Neuron (in vitro differentiated cells): ENCODE measurements at regions not wholly inside any gene's neighbourhood (a gene's known extent, or its start where the extent isn't known, plus 50 kb on each side); places are given as distances from the start of the nearest gene placed in this dataset.
"Not testable (repeated sequence)": the region's sequence is repeated elsewhere in the genome, so short reads cannot be mapped to it uniquely, and the experiment has no call there.

Source experiments
- H2AFZ ChIP-seq: one replicate; pipeline ENCODE4 v1.6.1; 2013; ENCODE audit warnings: low read depth, mild to moderate bottlenecking, inconsistent platforms, low read length, moderate library complexity
- H3K27me3 ChIP-seq: one replicate; pipeline ENCODE4 v1.6.1; 2013; ENCODE audit warnings: low read length; ENCODE audit not compliant: insufficient read depth
- H3K36me3 ChIP-seq: one replicate; pipeline ENCODE4 v1.6.1; 2013; ENCODE audit warnings: low read length; ENCODE audit not compliant: insufficient read depth
- H3K4me1 ChIP-seq: one replicate; pipeline ENCODE4 v1.6.1; 2013; ENCODE audit warnings: low read length; ENCODE audit not compliant: insufficient read depth
- H3K4me3 ChIP-seq: 2 replicates; pipeline ENCODE4 v1.5.1; 2013; ENCODE audit warnings: mild to moderate bottlenecking, low read length, moderate library complexity
- H3K9me3 ChIP-seq: one replicate; pipeline ENCODE4 v1.6.1; 2013; ENCODE audit warnings: low read length

DNA sequence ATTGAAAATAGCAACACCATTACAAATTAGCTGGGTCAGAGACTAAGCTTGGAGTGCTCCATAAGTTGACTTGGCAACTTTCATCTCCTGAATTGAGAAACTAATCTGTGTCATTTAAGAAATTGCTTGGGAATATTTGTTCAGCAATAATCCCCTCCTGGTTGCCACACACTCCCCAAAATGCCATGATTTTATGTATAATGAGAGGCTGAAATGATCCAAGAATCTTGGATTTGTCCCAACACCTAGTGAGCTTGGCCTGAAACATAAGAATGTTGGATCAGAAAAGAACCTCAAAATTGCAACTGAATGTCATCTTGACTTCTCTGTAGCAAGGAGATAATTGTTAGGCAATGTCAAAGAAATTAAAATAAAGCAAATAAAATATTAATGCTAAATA lies 805.9 kb upstream of the ADAMTS5 start:
- no peak overlapping the region for H3K4me3 ChIP-seq

DNA sequence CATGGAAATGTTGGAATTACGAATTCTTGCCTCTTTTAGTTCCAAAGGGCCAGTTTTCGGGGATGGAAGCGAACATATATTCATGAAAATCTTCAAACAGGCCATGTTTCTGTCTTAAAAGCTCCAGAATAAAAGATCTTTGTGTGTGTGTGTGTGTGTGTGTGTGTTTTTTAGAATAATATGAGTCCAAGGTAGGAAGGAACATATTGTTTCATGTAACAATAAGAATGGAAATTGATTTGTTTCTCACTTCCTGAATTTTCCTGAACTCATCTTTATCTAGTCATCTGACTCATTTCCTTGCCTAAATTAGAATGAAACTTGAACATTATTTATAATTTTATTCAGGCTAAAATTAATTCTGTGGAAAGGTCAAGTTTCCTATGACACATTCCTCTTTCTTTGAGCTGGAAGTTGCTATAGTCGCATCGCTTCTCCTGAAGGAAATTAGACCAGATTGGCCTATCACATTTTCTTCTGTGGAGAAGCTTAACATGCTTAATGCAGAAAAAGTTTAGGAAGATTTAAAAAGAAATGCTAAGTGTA lies 805.1 kb upstream of the ADAMTS5 start:
- H3K27me3 ChIP-seq: no peaks in the 10 kb centered on the region
- no peak overlapping the region for H2AFZ ChIP-seq
- H3K4me1 ChIP-seq: no peaks in the 10 kb centered on the region
- no peaks in the 10 kb centered on the region for H3K9me3 ChIP-seq
- H3K4me3 ChIP-seq: no peak overlapping the region
- H3K36me3 ChIP-seq: no peaks in the 10 kb centered on the region

More for the DNA sequence above, 805.9 kb upstream of the ADAMTS5 start:
- H3K4me1 ChIP-seq: no peaks in the 10 kb centered on the region
- no peaks in the 10 kb centered on the region for H3K9me3 ChIP-seq
- H2AFZ ChIP-seq: no peak overlapping the region
- H3K27me3 ChIP-seq: no peaks in the 10 kb centered on the region
- H3K36me3 ChIP-seq: no peaks in the 10 kb centered on the region

DNA sequence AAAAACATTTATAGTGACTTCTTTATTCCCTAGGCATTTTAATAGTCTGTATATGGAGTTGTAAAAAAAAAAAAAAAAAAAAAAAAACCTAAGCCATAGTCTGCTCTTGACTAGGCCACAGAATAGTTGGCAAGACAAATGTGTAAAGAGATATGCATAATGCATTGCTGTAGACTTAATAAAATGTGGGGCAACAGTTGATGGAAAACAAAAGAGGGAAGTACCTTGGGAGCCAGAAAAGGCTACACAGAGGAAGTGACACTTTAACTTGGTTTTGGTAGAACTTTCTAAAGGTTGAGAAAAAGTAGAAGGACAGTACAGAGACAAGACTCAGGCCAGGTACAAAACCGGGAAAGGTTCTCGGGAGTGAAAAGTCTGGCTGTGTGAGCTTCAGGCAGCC lies 802.9 kb upstream of the ADAMTS5 start:
- no peaks in the 10 kb centered on the region for H3K27me3 ChIP-seq
- no peak overlapping the region for H3K4me3 ChIP-seq
- H3K4me1 ChIP-seq: no peaks in the 10 kb centered on the region
- H3K9me3 ChIP-seq: no peaks in the 10 kb centered on the region
- no peaks in the 10 kb centered on the region for H3K36me3 ChIP-seq
- H2AFZ ChIP-seq: no peak overlapping the region

DNA sequence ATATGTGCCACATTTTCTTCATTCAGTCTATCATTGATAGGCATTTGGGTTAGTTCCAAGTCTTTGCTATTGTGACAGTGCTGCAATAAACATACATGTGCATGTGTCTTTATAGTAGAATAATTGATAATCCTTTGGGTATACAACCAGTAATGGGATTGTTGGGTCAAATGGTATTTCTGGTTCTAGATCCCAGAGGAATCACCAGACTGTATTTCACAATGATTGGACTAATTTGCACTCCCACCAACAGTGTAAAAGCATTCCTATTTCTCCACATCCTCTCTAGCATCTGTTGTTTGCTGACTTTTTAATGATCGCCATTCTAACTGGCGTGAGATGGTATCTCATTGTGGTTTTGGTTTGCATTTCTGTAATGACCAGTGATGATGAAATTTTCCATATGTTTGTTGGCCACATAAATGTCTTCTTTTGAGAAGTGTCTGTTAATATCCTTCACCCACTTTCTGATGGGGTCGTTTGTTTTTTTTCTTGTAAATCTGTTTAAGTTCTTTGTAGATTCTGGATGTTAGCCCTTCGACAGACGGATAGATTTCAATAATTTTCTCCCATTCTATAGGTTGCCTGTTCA lies 801.3 kb upstream of the ADAMTS5 start:
- H3K36me3 ChIP-seq, H2AFZ ChIP-seq, H3K9me3 ChIP-seq, H3K4me1 ChIP-seq, H3K4me3 ChIP-seq, H3K27me3 ChIP-seq: not testable (repeated sequence)

DNA sequence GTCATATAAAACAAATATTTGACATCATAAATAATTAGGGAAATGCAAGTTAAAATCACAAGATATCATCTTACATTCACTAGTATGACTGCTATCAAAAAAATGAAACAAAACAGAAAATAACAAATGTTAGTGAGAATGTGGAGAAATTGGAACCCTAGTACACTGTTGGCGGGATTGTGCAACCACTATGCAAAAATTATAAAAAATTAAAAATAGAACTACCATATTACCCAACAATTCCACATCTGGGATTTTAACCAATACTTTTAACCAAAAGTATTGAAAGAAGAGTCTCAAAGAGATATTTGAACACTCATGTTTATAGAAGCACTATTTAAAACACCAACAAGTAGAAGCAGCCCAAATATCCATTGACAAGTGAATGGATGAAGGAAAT lies 797.2 kb upstream of the ADAMTS5 start:
- H3K36me3 ChIP-seq: no peaks in the 10 kb centered on the region
- no peak overlapping the region for H2AFZ ChIP-seq
- no peaks in the 10 kb centered on the region for H3K4me1 ChIP-seq
- H3K4me3 ChIP-seq: no peak overlapping the region
- no peaks in the 10 kb centered on the region for H3K9me3 ChIP-seq
- no peaks in the 10 kb centered on the region for H3K27me3 ChIP-seq

DNA sequence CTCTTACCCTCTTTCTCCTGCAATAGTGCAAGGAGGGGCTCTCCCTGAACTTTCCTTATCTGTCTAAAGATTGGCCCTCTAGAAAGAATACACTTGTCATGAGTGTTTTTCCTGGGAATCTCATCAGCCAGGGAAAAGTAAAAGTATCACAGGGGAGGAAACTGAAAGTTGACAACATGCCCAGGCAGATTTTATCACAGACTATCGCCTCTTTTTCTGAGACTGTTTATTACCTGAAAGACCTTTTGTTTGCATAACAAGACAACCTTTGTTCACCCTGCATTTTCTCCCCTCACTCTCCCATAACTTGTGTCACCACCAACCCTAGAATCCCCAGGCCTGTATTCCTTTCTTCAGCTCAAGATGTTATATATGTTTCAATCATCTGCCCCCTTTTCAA lies 794.7 kb upstream of the ADAMTS5 start:
- H3K9me3 ChIP-seq: no peaks in the 10 kb centered on the region
- no peaks in the 10 kb centered on the region for H3K4me1 ChIP-seq
- no peak overlapping the region for H3K4me3 ChIP-seq
- H3K36me3 ChIP-seq: no peaks in the 10 kb centered on the region
- no peak overlapping the region for H2AFZ ChIP-seq
- H3K27me3 ChIP-seq: no peaks in the 10 kb centered on the region

DNA sequence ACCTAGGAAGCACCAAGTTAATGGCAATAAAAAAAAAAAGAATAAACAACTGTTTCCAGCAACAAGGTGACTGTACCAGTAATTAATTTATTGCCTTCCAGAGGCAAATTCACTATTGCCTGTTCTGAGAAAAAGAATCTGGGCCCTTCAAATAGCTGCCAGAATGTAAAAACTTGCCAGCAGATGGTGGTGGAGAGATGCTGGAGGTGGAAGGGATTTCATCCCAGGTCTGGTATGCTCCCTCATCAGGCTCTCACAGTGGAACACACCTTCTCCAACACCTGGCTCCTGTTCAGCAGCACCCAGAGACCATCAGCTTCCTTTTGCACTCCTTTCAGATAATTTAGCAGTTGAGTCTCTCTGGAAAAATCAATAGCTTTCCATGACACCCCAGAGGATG lies 792.9 kb upstream of the ADAMTS5 start:
- no peak overlapping the region for H3K4me3 ChIP-seq
- no peaks in the 10 kb centered on the region for H3K4me1 ChIP-seq
- no peaks in the 10 kb centered on the region for H3K27me3 ChIP-seq
- no peaks in the 10 kb centered on the region for H3K36me3 ChIP-seq
- H3K9me3 ChIP-seq: no peaks in the 10 kb centered on the region
- H2AFZ ChIP-seq: no peak overlapping the region

DNA sequence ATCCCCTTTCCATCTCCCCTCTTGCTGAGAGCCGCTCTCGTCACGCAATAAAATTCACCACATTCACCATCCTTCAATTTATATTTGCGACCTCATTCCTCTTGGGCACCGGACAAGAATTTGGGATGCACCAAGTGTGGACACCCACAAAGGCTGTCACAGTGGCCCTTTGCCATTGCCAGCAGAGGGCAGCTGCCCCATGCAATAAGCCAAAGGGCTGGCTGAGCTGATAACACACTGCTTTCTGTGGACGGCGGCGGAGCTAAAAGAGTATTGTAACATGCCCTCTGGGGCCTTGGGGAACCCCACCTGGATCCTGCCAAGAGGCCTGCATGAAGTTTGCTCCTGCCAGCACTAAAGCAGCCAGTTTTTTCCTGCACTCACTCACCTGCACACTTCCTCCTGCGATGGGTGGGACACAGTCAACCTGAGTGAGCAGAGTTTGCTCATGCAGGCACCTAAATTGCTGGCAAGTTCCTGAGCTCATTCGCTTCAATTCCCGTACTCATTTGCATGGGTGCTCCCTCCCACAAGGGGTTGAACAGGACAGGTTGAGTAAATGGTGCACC lies 792.3 kb upstream of the ADAMTS5 start:
- H3K36me3 ChIP-seq: no peaks in the 10 kb centered on the region
- H3K4me1 ChIP-seq: no peaks in the 10 kb centered on the region
- H2AFZ ChIP-seq: no peak overlapping the region
- H3K9me3 ChIP-seq: no peaks in the 10 kb centered on the region
- no peak overlapping the region for H3K4me3 ChIP-seq
- no peaks in the 10 kb centered on the region for H3K27me3 ChIP-seq

DNA sequence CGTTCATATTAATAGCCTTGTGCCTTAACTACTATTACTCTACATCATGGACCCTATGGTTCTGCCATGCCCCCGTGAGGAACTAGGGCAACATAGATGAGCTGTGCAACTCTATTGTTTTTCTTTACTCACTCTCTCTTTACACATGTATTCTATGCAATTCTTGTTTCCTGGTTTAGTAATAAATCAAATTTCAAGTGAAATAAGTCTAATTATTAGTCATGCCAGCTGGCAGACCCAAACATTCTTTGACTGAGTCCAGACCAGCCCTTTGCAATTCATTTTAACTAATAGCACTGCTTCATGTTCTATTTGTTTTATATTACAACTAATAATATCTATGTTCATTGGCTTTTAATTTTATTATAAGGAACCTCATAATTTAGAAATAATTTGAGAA lies 789.3 kb upstream of the ADAMTS5 start:
- H3K27me3 ChIP-seq: no peaks in the 10 kb centered on the region
- no peak overlapping the region for H2AFZ ChIP-seq
- H3K36me3 ChIP-seq: no peaks in the 10 kb centered on the region
- no peak overlapping the region for H3K4me3 ChIP-seq
- no peaks in the 10 kb centered on the region for H3K9me3 ChIP-seq
- no peaks in the 10 kb centered on the region for H3K4me1 ChIP-seq

DNA sequence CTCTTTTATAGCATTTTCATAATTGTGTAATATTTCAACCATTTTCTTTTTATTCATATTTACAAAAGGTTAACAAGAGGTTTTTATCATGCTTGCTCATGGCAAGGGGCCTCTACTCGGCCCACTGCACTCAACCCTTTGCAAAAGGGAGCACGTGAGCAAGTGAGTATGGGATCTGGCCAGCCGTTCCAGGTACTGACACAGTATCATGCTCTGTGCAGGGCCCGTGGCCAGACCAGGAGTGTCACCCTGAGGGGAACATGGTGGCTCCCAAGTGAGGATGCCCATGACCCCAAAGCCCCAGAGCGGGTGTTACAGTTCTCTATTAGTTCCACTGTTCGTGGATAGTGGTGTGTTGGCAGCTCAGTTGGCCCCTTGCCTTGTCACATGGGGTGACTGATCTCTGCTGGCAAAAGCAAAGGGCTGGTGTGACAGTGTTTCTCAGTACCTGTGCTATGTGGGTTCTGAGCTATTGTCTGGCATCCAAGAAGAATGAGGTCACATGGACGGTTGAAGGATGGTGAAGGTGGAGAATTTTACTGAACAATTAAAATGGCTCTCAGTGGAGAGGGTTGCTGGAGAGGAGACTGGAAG lies 777.2 kb upstream of the ADAMTS5 start:
- Histone ChIP-seq H3K27me3 (no peaks in the 10 kb centered on the region), H3K36me3 (no peaks in the 10 kb centered on the region), H2AFZ (no peak overlapping the region), H3K9me3 (no peaks in the 10 kb centered on the region), H3K4me1 (no peaks in the 10 kb centered on the region), H3K4me3 (no peak overlapping the region)

DNA sequence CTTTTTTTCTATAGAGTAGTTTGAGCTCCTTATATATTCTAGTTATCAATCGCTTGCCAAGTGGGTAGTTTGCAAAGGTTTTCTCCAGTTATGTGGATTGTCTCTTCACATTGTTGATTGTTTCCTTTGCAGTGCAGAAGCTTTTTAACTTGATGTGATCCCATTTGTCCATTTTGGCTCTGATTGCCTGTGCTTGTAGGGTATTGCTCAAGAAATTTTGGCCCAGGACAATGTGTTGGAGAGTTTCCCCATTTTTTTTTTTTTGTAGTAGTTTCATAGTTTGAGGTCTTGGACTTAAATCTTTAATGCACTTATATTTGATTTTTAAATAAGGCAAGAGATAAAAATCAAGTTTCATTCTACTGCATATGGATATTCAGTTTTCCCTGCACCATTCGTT lies 774.8 kb upstream of the ADAMTS5 start:
- Histone ChIP-seq H3K9me3 (no peaks in the 10 kb centered on the region), H2AFZ (no peak overlapping the region), H3K4me3 (no peak overlapping the region)

DNA sequence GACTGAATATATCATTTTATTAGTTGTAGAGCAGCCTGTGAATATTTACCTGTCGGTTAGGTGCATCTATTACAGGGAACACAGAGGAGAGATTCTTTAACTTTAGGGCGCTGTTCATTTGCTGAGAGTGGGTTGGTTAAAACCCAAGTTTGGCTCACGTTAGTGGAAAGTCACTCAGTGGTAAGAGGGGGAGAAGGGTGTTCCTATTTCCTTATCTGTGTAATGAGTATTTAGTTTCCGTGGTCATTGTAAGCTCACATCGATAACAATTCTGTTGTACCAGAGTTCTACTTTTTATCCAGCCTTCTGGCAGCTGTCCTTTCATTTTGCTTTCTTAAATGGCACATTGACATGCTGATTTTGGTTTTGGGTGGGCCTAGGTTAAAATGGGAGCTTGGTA lies 773.2 kb upstream of the ADAMTS5 start:
- no peaks in the 10 kb centered on the region for H3K9me3 ChIP-seq
- no peak overlapping the region for H3K4me3 ChIP-seq
- no peaks in the 10 kb centered on the region for H3K36me3 ChIP-seq
- H3K27me3 ChIP-seq: no peaks in the 10 kb centered on the region
- H3K4me1 ChIP-seq: no peaks in the 10 kb centered on the region
- no peak overlapping the region for H2AFZ ChIP-seq

More for the DNA sequence above, 774.8 kb upstream of the ADAMTS5 start:
- Histone ChIP-seq H3K27me3 (no peaks in the 10 kb centered on the region), H3K36me3 (no peaks in the 10 kb centered on the region), H3K4me1 (no peaks in the 10 kb centered on the region)

DNA sequence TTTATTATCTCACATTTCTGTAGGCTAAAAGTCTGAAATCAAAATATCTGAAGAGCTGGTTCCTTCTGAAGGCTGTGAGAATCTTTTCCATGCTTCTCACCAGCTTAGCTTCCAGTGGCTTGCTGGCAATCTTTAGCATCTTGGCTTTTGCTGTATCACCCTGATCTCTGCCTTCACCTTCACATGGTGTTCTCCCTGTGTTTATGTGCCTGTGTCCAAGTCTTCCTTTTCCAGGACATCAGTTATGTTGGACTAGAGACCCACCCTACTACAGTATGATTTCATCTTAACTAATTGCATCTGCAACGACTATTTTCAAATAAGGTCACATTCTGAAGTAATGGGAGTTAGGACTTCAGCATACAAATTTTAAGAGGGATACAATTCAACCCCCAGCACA lies 772.3 kb upstream of the ADAMTS5 start:
- H3K27me3 ChIP-seq: no peaks in the 10 kb centered on the region
- H3K4me3 ChIP-seq: no peak overlapping the region
- no peaks in the 10 kb centered on the region for H3K36me3 ChIP-seq
- no peaks in the 10 kb centered on the region for H3K9me3 ChIP-seq
- no peaks in the 10 kb centered on the region for H3K4me1 ChIP-seq
- no peak overlapping the region for H2AFZ ChIP-seq
